ENCODE measurements at regions not wholly inside any gene's neighbourhood (a gene's known extent, or its start where the extent isn't known, plus 50 kb on each side); places are given as distances from the start of the nearest gene placed in this dataset.
"Not testable (repeated sequence)": the region's sequence is repeated elsewhere in the genome, so short reads cannot be mapped to it uniquely, and the experiment has no call there.

DNA sequence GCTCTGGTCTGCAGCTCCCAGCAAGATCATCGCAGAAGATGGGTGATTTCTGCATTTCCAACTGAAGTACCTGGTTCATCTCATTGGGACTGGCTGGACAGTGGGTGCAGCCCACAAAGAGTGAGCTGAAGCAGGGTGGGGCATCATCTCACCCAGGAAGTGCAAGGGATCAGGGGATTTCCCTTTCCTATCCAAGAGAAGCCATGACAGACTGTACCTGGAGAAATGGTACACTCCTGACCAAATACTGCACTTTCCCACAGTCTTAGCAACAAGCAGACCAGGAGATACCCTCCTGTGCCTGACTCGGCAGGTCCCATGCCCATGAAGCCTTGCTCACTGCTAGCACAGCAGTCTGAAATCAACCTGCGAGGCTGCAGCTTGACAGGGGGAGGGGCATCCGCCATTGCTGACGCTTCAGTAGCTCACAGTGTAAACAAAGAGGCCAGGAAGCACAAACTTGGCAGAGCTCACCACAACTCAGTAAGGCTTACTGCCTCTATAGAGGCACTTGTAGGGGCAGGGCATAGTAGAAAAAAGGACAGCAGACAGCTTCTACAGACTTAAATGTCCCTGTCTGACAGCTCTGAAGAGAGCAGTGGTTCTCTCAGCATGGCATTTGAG lies 60.5 kb downstream of the AREG start:
- not testable (repeated sequence) for DNase-seq (ENCODE audit: low spot score)

DNA sequence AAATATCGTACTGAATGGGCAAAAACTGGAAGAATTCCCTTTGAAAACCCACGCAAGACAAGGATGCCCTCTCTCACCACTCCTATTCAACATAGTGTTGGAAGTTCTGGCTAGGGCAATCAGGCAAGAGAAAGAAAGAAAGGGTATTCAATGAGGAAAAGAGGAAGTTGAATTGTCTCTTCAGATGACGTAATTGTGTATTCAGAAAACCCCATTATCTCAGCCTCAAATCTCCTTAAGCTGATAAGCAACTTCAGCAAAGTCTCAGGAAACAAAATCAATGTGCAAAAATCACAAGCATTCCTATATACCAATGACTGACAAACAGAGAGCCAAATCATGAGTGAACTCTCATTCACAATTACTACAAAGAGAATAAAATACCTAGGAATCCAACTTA lies 64.4 kb downstream of the AREG start:
- DNase-seq (ENCODE audit: low spot score), result not testable (repeated sequence)

DNA sequence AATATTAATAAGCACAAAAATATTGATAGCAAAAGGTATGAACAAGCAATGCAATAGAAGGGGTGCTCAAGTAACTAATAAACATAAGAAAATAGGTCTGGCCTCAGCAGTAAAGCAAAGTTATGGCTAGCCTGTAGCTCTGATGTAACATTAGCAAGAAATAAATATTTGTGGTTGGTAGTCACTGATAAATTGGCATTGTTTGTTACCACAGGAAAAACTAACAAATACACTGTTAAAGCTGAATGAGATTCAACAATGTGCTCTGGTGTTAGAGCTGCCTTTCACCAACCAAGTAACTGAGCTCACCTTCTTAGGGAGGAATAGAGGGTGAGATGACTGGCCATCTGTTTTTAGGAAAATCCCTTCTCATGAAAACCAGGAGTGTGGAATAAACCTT lies 71.4 kb downstream of the AREG start:
- no peak for DNase-seq (ENCODE audit: low spot score)

DNA sequence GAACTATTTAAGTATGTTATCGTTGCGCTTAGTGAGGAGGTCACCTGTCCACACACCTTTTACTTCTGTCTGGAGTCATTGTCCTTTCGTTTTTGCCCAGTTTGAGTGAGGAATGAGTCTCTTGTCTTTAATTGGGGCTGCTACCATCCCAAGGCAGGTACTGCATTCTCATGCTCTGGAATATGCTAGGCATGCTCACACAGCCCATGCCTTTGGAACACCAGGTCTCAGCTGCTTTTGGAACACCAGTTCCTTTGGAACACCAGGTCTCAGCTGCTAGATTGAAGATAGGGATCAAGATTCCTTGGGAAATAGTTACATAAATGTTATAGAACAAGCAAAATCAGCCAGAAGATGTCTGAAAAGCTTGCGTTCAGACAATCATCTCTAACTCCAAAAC lies 73.1 kb downstream of the AREG start:
- DNase-seq (ENCODE audit: low spot score), result no peak

DNA sequence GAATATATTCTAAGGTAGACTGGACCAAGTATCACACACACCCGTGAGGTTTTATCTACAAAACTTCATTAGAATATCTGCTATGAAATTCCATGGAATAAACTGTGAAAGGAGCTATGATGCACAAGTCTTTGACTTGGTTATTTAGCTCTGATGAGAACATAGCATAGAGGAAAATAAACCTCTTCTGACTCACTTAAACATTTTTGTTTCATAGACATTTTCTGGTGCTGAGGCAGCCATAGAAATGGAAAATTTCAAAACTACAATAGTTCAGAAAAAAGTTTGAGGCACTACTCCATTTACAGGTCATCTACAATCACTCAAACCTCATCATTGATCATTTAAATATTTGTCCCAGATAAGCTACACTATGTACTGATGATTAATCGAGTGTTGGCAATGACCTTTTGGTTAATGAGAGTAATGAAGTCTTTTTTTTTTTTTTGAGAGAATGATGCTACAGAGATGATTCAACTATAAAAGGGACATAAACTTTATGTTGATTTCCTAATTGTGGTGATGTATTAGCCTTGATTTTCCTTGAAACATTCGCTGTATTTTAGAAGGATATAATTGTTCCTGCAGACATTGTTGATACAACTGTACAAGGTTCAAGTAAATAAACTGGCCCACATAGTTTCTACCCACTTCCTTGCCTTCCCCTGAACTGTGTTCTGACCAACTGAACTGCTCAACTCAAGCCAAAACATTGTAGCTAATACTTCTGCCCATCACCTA lies 77.5 kb downstream of the AREG start:
- no peak for DNase-seq (ENCODE audit: low spot score)

DNA sequence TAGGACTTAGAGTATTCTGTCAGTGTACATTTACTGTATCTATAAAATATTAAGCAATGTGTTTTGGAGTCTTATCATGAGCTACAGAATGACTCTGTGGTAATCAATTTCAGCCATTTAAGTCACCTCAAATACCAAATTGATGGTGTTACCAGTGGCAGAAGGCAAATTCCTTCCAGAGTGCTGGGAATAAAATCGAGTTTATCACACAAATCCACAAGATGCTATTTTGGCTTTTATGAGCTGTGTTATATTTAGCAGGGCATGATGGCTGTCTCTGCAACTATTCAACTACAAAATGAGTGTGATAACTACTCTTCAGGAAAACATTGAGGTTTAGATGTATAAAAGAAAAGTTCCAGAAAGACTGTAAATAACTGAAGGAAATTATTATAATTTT lies 78.2 kb downstream of the AREG start:
- no peak for DNase-seq (ENCODE audit: low spot score)

DNA sequence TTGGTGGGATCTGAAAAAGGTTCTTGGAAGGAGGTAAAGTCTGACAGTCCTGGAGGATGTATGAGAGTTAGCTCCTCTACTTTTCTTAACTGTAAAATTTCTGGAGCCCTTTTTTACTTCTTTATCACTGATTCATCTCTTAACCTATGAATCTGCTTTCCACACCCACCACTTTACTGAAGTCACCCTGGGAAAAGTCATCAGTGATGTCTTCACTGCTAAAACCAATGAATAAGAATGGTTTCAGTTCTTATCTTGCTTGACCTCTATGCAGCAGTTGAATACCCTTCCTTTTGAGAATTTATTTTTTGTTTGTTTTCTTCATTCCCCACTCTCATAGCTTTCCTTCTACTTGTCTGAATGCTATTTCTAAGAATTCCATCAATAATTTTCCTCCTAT lies 80.0 kb downstream of the AREG start:
- DNase-seq (ENCODE audit: low spot score), result no peak

DNA sequence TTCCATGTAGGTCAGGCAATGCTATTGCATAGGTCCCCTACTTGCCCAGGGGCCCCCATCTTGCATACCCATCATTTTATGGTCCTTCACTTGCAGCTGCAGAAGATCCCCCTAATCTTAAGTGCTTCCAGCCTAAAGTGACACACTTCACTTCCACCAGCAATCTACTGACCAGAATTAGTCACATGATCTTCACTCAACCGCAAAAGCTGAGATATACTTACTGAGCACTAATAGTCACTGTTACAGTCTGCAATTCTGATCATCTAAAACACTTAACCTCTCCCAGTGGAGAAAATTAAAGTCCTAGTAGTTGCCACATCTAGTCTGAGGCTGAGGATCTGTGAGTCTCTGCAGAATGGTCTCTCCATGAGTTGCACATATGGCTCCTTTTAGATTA lies 82.1 kb downstream of the AREG start:
- no peak for DNase-seq (ENCODE audit: low spot score)

DNA sequence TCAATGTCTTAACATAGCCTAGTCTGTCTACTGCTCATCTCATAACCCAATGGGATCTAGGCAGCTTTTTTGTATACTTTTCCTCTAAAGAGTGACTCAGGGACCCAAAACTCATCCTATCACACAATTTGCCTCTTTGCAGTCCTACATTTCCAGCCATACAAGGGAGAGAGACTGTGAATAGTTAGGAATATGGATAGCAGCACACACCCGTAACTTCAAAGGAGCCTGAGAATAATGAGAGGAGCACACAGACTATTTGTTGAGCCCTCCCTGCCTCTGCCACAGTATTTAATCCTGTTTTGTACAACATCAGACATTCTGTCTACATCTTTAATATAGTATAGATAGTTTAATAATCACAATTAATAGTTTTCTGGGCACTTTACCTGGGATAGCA lies 83.2 kb downstream of the AREG start:
- DNase-seq (ENCODE audit: low spot score), result no peak

DNA sequence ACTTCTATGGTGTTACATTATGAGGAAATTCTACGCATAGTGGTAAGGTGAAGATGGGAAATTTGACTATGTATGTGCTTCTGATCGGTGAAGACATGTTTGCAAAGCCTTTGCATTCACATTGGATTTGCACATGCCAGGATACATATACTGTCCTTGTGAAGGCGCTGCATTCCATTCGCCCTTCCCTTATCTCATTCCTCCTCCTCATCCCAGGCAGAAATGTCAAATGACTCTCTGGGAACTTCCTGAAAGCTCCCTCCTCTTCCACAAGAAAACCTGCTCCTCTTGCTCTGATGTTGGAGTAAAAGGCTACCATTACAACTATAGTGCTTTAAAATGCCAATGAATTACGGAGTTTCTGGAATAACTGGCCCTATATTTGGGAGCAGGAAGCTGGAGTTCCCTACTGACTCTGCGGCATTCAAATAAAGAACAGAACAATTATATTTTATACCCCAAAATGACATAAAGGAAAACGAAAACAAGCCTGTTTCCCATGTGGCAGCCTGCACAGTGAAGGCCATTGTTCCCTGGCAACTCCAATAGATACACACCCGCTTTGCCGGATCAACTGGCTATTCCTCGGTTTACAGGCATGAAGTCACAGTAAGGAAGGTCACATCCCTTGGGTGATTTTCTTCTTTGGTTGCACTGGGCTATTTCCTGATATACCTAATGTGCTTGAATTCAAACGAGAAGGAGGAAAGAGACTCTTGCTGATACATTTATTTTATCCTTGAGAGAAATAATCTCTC lies 84.5 kb downstream of the AREG start:
- no peak for DNase-seq (ENCODE audit: low spot score)

DNA sequence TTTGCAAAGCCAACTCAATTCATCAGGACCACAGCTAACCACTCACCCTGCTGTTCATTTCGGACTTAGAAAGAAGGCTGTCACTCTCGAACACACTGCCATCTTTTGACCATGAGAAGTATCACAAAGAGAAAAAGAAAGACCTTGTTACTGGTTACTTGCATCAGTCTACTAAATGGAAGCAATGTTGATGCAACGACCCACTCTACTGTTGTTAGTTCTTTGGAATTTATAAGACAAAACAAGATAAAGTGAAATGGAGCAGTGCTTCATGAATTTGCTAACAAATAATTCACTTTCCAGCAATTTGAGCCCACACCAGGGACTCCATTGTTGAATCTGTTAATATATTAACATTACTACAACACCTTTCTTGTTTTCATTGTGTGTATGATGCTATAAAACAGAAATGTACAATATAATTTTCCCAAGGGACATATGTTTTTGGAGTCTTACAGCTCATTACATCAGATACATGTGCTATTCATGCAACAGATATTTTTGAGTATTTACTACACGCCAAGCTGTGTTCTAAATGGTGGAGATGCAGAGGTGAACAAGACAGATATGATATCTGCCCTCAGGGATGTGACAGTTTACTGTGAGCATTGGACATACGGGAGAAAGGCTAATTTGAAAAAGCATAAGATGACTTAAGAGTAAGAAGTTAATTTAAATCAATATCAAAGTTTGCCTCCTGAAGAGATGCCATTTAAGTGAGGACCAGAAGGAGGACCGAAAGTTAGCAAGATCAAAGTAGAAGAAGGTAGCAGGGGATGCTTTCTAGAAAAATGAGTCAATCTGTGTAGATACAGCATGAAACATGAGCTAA lies 87.2 kb downstream of the AREG start:
- peak; percentile 9 for DNase-seq (ENCODE audit: low spot score)

DNA sequence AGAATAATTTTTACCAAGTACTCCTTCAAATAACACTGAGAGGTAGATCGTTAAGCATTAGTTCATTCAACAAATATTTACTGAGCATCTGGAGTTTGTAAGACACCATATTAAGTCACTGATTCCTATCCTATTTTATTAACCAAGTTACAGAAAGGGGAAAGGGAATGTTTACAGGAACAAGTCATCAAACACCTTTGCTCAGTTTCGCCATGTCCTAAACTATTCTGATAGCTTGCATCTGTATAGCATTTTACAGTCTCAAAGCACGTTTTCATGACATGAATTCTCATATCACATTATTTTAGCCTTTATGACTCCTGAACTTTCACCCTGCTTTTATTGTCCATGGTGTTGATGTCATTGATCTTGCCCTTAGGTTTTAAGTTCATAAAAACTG lies 89.2 kb downstream of the AREG start:
- DNase-seq (ENCODE audit: low spot score), result no peak

DNA sequence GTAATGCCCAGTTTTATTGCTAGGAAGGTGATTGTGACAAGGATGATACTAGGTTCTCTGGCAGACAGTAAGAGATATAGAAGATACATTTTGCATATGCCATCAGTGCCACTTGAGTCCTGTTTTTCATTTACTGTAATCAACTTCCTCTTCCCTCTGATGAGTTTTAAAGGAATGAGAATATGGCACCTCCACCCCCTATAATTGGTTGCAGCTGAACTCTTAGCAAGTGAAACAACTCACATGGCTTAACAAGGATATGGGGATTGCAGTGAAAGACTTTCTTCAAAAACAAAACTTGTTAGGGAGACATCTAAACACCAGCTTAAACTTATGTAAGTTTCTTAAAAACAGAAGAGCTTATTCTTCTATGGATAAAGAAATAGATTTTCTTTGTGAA lies 90.0 kb downstream of the AREG start:
- no peak for DNase-seq (ENCODE audit: low spot score)

DNA sequence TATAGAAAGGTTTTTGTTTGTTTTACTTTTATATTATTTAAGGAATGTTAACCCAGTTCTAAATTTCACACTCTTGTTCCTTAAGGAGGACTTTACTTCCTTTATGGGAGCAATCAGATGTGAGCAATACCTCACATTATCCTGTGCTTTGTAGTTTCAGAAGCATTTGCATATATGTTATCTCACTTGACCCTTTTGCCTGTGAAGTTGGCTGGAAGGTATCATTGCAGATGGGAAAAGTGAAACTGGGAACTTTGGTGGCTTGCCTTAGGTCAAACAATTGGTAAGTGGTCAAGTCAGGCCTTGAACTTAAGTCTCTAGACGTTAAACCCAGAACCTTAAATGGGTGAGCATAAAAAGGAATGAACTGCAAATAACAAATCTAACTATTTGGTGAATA lies 90.6 kb downstream of the AREG start:
- DNase-seq (ENCODE audit: low spot score), result no peak

DNA sequence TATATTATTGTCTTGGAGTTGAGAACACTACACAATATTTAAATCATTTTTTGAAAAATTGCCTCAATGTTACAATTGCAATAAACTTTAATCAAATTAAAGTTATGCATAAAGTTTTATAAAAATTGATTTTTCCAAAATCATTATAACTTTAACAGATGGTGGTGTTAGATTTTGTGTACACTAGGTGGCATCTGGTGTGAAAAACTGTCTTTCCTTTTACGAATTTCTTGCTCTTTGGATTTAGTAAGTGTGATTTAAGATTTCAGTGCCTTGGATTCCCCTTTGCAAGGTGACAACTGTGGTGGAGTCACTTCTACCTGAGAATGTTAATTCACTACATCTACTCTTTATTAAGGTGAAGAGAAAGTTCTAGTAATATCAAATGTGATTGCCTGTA lies 91.6 kb downstream of the AREG start:
- no peak for DNase-seq (ENCODE audit: low spot score)

DNA sequence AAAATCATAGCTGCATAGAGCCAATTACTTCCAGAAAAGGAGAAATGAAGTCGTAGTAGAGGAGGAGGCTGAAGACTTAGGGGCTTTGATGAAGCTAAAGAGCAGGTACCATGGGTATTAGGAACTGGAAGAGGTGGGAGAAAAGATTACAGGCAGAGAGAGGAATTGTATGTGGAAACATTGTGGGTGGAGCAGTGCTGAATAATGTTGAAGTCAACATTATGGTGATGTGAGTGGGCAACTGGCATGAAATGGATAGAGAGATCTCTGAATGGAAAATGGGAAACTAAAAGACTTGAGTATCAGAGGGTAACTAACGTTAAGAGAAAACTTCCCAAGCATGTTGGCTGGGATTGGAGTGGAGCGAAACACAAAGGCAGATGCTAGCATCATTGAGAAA lies 92.5 kb downstream of the AREG start:
- no peak for DNase-seq (ENCODE audit: low spot score)

DNA sequence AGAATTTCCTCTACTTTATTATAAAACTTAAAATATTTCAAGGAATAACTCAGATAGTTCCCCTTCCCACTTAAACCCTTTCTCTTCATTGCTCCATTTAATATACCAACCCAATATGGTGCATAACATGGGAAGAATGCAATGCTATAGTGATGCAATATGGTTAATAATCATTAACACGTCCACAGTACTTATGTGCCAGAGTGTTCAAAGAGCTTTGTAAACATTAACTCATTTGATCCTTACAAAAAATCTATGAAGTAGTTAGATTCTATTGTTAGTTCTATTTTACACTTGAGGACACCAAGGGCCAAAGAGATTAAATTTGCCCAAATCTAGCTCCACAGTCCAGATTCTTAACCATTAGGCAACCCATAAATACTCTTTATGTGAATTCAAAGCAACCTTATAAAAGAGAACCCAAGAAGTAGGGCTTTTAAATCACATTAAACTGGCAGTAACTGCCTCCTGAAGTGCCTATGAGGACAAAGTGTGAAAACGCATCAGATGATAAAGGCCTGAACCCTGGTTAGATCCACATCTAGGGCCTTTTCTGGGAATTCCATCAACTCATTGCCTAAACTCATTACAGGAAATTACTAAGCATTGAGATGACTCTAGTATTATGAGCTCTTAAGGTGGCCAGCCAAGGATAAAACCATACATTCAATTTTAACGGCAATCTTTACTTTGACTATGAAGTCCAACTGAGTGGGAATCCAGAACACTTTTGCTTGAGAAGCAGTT lies 94.3 kb downstream of the AREG start:
- DNase-seq (ENCODE audit: low spot score), result no peak

DNA sequence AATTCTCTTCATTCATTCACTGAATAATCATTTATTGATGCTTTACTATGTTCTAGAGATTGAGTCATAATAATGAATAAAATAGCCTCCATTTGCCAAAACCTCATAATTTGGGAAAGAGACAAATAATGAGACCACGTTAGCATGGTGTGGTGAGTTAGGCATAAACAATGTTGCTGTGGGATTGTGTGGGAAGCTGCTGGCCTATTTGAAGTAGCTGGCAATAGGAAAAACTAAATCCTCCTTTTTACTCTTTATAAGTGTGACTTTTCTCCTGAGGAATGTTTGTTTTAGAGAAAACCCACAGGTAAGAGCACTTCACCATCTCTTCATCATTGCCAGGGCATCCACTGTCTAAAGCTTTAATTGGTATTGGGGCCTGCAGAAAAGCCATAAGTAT lies 95.3 kb downstream of the AREG start:
- no peak for DNase-seq (ENCODE audit: low spot score)

DNA sequence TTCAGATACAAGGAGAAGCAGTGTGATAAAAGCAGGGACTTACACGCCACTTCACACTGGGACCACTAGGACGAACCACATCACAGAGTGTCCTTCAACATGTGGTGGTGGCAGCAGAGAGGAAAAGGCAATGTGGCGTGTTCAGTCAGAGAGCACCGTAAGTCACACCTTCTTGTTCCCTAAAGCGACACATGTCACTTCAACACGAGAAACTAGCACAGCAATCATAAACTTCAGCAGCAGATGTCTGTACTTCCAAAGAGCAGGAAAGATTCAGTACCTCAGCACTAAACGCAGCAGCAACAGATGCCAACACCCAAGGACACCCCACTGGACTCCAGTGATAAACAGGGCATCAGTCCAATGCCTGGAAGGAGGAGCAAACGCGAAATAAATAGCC lies 96.7 kb downstream of the AREG start:
- no peak for DNase-seq (ENCODE audit: low spot score)

DNA sequence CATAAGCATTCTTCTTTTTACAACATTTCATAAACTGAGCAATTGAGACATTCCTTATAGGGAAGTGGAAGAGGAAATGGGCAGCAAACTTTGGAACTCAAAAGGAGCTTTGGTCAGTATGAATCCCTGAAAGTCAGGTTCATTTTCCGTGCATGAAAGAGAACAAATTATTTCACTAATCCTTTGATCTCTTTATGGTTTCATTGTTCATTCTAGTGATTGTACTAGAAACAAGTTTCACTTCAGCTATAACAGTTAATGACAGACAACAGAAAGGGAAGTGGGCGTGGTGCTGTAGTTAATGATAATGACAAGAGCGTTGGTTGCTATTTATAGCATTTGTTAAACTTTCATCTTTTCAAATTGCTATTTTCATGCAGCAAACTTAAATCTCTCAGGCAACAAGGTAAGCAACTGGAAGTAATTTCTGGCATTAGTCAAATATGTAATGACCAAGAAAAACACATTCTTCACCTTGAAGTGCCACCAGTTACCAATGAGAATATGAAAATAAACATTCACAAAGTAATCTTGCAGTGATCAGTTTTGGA lies 98.4 kb downstream of the AREG start:
- no peak for DNase-seq (ENCODE audit: low spot score)

DNA sequence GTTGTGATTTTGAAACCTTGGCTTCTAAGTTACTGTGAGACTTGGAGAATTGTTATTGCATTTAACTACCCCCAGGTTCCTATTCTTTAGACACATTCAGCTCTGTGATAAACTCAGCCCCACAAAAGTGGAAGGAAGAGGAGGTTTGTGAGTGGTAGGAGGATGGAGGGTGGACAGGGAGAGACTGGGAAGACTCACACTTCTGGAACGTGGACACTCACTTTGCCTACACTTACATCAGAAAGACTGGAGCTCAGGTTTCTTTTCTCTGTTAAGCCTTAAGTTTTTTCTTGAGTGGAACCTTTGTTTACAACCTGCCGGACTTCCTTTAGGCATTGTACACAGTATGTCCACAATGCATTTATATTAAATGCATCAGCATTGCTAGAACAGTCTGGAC lies 99.0 kb downstream of the AREG start:
- DNase-seq (ENCODE audit: low spot score), result no peak
